Osteoblast (primary cell): ENCODE measurements at regions not wholly inside any gene's neighbourhood (a gene's known extent, or its start where the extent isn't known, plus 50 kb on each side); places are given as distances from the start of the nearest gene placed in this dataset.
"Not testable (repeated sequence)": the region's sequence is repeated elsewhere in the genome, so short reads cannot be mapped to it uniquely, and the experiment has no call there.

ENCODE experiments used
- DNase-seq: peaks from one replicate; pipeline ENCODE4 v3.0.0; 2011; ENCODE audit warnings: low spot score, mixed read lengths; ENCODE audit not compliant: insufficient read length; ENCODE audit errors: missing footprints
- H2AFZ ChIP-seq: 2 replicates; pipeline ENCODE4 v1.6.0; 2011; ENCODE audit warnings: mild to moderate bottlenecking, low read length
- H3K27ac ChIP-seq: 2 replicates; pipeline ENCODE4 v1.5.1; 2011; ENCODE audit warnings: mild to moderate bottlenecking, low read depth, low read length, moderate library complexity
- H3K27me3 ChIP-seq: 2 replicates; pipeline ENCODE4 v1.6.0; 2012; ENCODE audit warnings: mild to moderate bottlenecking, control low read depth, inconsistent platforms, low read length, moderate library complexity; ENCODE audit not compliant: insufficient read depth
- H3K36me3 ChIP-seq: 2 replicates; pipeline ENCODE4 v1.5.1; 2011; ENCODE audit warnings: mild to moderate bottlenecking, low read length, control low read depth, moderate library complexity; ENCODE audit not compliant: insufficient read depth
- H3K4me1 ChIP-seq: 2 replicates; pipeline ENCODE4 v1.5.1; 2011; ENCODE audit warnings: mild to moderate bottlenecking, low read length, control low read depth, moderate library complexity; ENCODE audit not compliant: insufficient read depth
- H3K4me2 ChIP-seq: 2 replicates; pipeline ENCODE4 v1.6.0; 2011; ENCODE audit warnings: mild to moderate bottlenecking, low read length; ENCODE audit not compliant: insufficient read depth
- H3K4me3 ChIP-seq: fragments of 200-600 bp; sonication (generic); 3 replicates; pipeline ENCODE4 v1.5.1; 2012; ENCODE audit warnings: mild to moderate bottlenecking, low read length, inconsistent platforms; ENCODE audit not compliant: insufficient read depth
- H3K79me2 ChIP-seq: 2 replicates; pipeline ENCODE4 v1.6.0; 2012; ENCODE audit warnings: mild to moderate bottlenecking, low read length, control low read depth, inconsistent platforms; ENCODE audit not compliant: insufficient read depth
- H3K9me3 ChIP-seq: 2 replicates; pipeline ENCODE4 v1.5.1; 2011; ENCODE audit warnings: low read depth, low read length, control low read depth
- H4K20me1 ChIP-seq: 2 replicates; pipeline ENCODE4 v1.6.0; 2012; ENCODE audit warnings: mild to moderate bottlenecking, low read length, control low read depth; ENCODE audit not compliant: insufficient read depth
- CTCF ChIP-seq: IDR thresholded peaks from 2 replicates; pipeline ENCODE4 v1.5.1; 2011; ENCODE audit warnings: mild to moderate bottlenecking, low read depth, low read length, moderate library complexity; ENCODE audit errors: extremely low read depth

GRCh38 chr2:107721586-107721985 lies 105.1 kb upstream of the RGPD4 start:
- H3K36me3 ChIP-seq, result no peaks in the 10 kb centered on the region
- no peak for TF ChIP-seq CTCF

GRCh38 chr2:107725824-107726223 lies 100.9 kb upstream of the RGPD4 start:
- H3K79me2 ChIP-seq, H3K36me3 ChIP-seq, H3K27ac ChIP-seq, H3K4me2 ChIP-seq, H3K27me3 ChIP-seq, DNase-seq, H3K9me3 ChIP-seq, H2AFZ ChIP-seq, H4K20me1 ChIP-seq, H3K4me1 ChIP-seq, H3K4me3 ChIP-seq: not testable (repeated sequence)

More at GRCh38 chr2:107721586-107721985, 105.1 kb upstream of the RGPD4 start:
- H3K9me3 ChIP-seq, result no peaks in the 10 kb centered on the region
- H4K20me1 ChIP-seq, result no peaks in the 10 kb centered on the region
- DNase-seq, result no peak
- no peak overlapping the region for H2AFZ ChIP-seq
- no peaks in the 10 kb centered on the region for H3K4me1 ChIP-seq
- no peaks in the 10 kb centered on the region for H3K79me2 ChIP-seq
- no peak overlapping the region for H3K27ac ChIP-seq
- no peaks in the 10 kb centered on the region for H3K27me3 ChIP-seq
- H3K4me2 ChIP-seq, result no peak overlapping the region
- no peak overlapping the region for H3K4me3 ChIP-seq

- H3K4me1 ChIP-seq, result no peaks in the 10 kb centered on the region
- H3K27ac ChIP-seq, result no peak overlapping the region
- TF ChIP-seq CTCF, result no peak
- H2AFZ ChIP-seq, result no peak overlapping the region
- no peaks in the 10 kb centered on the region for H4K20me1 ChIP-seq
- no peak for DNase-seq
- no peaks in the 10 kb centered on the region for H3K27me3 ChIP-seq
- H3K36me3 ChIP-seq, result no peaks in the 10 kb centered on the region
- H3K4me2 ChIP-seq, result no peak overlapping the region
- no peaks in the 10 kb centered on the region for H3K9me3 ChIP-seq
- no peaks in the 10 kb centered on the region for H3K79me2 ChIP-seq
- no peak overlapping the region for H3K4me3 ChIP-seq
These were observed 99.4 kb upstream of the RGPD4 start for GRCh38 chr2:107727318-107727717.

- no peak overlapping the region for H3K27ac ChIP-seq
- H3K4me3 ChIP-seq, result no peak overlapping the region
- no peak overlapping the region for H2AFZ ChIP-seq
- H3K9me3 ChIP-seq, result no peaks in the 10 kb centered on the region
- no peak overlapping the region for H3K4me2 ChIP-seq
- DNase-seq, result no peak
- H3K27me3 ChIP-seq, result no peaks in the 10 kb centered on the region
- H3K79me2 ChIP-seq, result no peaks in the 10 kb centered on the region
- H3K36me3 ChIP-seq, result no peaks in the 10 kb centered on the region
- TF ChIP-seq CTCF, result no peak
- no peaks in the 10 kb centered on the region for H4K20me1 ChIP-seq
- H3K4me1 ChIP-seq, result no peaks in the 10 kb centered on the region
These were observed 98.1 kb upstream of the RGPD4 start for GRCh38 chr2:107728586-107728985.
